ENCODE measurements at regions not wholly inside any gene's neighbourhood (a gene's known extent, or its start where the extent isn't known, plus 50 kb on each side); places are given as distances from the start of the nearest gene placed in this dataset.

- H3K27me3 Mint-ChIP-seq (ENCODE audit: insufficient read depth): peaks cover 13% of the 10 kb centered on the region
- no peak for TF ChIP-seq CTCF (IDR thresholded peaks at IDR 0.05)
- peaks cover 5% of the 10 kb centered on the region; the same call in 1 of the 2 replicates for H3K9me3 Mint-ChIP-seq
- H3K27ac Mint-ChIP-seq: no peak overlapping the region
- H3K4me1 Mint-ChIP-seq (ENCODE audit: low read depth): peaks cover 7% of the 10 kb centered on the region; the same call in 1 of the 2 replicates
- H3K4me3 Mint-ChIP-seq: no peak overlapping the region
- H3K36me3 Mint-ChIP-seq (ENCODE audit: low read depth): no peaks in the 10 kb centered on the region
- DNase-seq: peak; percentile 28
Observed at GRCh38 chr4:16418814-16419213, 192.5 kb upstream of the TAPT1 start.

DNA sequence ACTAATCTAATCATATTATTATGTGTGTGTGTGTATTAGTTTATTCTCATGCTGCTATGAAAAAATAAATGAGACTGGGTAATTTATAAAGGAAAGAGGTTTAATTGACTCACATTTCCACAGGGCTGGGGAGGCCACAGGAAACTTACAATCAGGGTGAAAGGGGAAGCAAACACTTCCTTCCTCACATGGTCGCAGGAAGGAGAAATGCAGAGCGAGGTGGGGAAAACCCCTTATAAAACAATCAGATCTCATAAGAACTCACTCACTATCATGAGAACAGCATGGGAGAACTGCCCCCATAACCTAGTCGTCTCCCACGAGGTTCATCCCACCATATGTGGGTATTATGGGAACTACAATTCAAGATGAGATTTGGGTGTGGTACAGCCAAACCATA is 190.9 kb upstream of the TAPT1 start:
- no peak for DNase-seq
- no peak for TF ChIP-seq CTCF (IDR thresholded peaks at IDR 0.05)
- H3K4me3 Mint-ChIP-seq: no peak overlapping the region
- peaks cover 5% of the 10 kb centered on the region; the same call in 1 of the 2 replicates for H3K9me3 Mint-ChIP-seq
- peaks cover 7% of the 10 kb centered on the region; the same call in 1 of the 2 replicates for H3K4me1 Mint-ChIP-seq (ENCODE audit: low read depth)
- H3K36me3 Mint-ChIP-seq (ENCODE audit: low read depth): no peaks in the 10 kb centered on the region
- H3K27ac Mint-ChIP-seq: no peak overlapping the region
- peaks cover 22% of the 10 kb centered on the region for H3K27me3 Mint-ChIP-seq (ENCODE audit: insufficient read depth)

DNA sequence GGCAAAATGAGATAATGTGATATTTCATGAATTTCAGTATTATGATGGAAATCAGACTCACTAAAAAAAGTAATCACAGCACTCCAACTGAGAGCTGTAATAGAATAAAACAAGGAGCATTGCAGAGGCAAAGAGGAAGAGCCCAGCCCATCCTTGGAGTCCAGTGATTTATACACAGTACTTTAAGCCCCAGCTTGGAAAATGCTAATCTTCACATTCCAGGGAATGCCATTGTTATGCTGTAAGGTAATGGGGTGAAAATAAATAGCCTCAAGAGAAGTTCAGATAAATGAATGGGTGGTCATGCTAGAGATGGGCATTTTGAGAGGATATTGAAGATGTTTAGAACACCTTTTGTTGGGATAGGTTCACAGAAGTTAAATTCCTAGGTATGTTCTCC is 190.3 kb upstream of the TAPT1 start:
- no peaks in the 10 kb centered on the region for H3K36me3 Mint-ChIP-seq (ENCODE audit: low read depth)
- peaks cover 5% of the 10 kb centered on the region; the same call in 1 of the 2 replicates for H3K9me3 Mint-ChIP-seq
- no peak overlapping the region for H3K4me3 Mint-ChIP-seq
- DNase-seq: no peak
- no peak for TF ChIP-seq CTCF (IDR thresholded peaks at IDR 0.05)
- H3K27me3 Mint-ChIP-seq (ENCODE audit: insufficient read depth): peaks cover 22% of the 10 kb centered on the region
- H3K27ac Mint-ChIP-seq: no peak overlapping the region
- peaks cover 7% of the 10 kb centered on the region; the same call in 1 of the 2 replicates for H3K4me1 Mint-ChIP-seq (ENCODE audit: low read depth)

DNA sequence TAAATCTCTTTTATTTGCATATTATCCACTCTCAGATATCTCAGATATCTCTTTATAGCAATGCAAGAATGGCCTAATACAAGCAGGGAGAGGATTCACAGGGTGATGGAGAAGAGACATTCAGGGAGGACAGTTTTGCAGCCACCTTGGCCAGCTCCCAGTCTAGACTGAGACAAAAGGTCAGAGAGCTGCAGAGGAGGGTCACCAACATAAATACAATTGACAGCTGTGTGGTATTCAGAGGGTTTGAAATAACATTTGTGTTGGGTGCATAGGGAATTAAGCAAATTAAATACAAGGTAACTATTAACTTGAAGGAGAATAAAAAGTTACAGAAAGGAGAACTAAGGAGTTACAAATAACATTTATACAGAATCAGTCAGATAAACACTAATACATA is 189.5 kb upstream of the TAPT1 start:
- no peak overlapping the region for H3K4me3 Mint-ChIP-seq
- peaks cover 5% of the 10 kb centered on the region; the same call in 1 of the 2 replicates for H3K9me3 Mint-ChIP-seq
- H3K36me3 Mint-ChIP-seq (ENCODE audit: low read depth): no peaks in the 10 kb centered on the region
- H3K4me1 Mint-ChIP-seq (ENCODE audit: low read depth): peaks cover 7% of the 10 kb centered on the region; the same call in 1 of the 2 replicates
- no peak for TF ChIP-seq CTCF (IDR thresholded peaks at IDR 0.05)
- DNase-seq: no peak
- peaks cover 23% of the 10 kb centered on the region for H3K27me3 Mint-ChIP-seq (ENCODE audit: insufficient read depth)
- no peak overlapping the region for H3K27ac Mint-ChIP-seq

GRCh38 chr4:16413814-16414555 is 187.7 kb upstream of the TAPT1 start:
- peaks cover 5% of the 10 kb centered on the region; the same call in 1 of the 2 replicates for H3K4me1 Mint-ChIP-seq (ENCODE audit: low read depth)
- no peaks in the 10 kb centered on the region for H3K36me3 Mint-ChIP-seq (ENCODE audit: low read depth)
- H3K27ac Mint-ChIP-seq: no peak overlapping the region
- no peak for TF ChIP-seq CTCF (IDR thresholded peaks at IDR 0.05)
- H3K4me3 Mint-ChIP-seq: no peak overlapping the region
- H3K27me3 Mint-ChIP-seq (ENCODE audit: insufficient read depth): peaks cover 38% of the 10 kb centered on the region
- no peak for DNase-seq
- H3K9me3 Mint-ChIP-seq: no peaks in the 10 kb centered on the region
